Fibroblast of villous mesenchyme (primary cell): ENCODE measurements at regions not wholly inside any gene's neighbourhood (a gene's known extent, or its start where the extent isn't known, plus 50 kb on each side); places are given as distances from the start of the nearest gene placed in this dataset.

ENCODE experiments used
- DNase-seq: peaks from one replicate; pipeline ENCODE4 v3.0.0-alpha.2; 2010; ENCODE audit warnings: low read depth
- H3K4me3 ChIP-seq: 2 replicates; pipeline ENCODE4 v1.5.1; 2011; ENCODE audit warnings: low read depth, mild to moderate bottlenecking, low read length
- TF ChIP-seq, protein P1 (sequence below): IDR thresholded peaks from 2 replicates; pipeline ENCODE4 v1.5.1; 2012; ENCODE audit warnings: low read depth, mild to moderate bottlenecking, low read length; ENCODE audit not compliant: insufficient read depth

DNA sequence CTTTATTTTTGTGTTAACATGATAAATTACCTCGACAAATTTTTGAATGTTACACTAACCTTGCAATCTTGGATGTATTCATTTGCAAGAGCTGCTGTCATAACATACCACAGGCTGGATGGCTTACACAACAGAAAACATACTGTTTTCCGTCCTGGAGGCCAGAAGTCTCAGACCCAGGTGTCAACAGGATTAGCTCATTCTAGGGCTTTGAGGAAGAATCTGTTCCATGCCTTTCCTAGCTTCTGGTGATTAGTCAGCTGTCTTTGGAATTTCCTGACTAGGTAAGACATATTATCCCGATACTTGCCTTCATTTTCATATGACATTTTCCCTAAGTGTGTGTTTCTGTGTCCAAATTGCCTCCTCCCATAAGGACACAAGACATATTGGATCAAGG, 188.6 kb upstream of the CDH19 start:
- H3K4me3 ChIP-seq, result no peak overlapping the region
- peak; percentile 0 for DNase-seq
- TF ChIP-seq, protein P1, sequence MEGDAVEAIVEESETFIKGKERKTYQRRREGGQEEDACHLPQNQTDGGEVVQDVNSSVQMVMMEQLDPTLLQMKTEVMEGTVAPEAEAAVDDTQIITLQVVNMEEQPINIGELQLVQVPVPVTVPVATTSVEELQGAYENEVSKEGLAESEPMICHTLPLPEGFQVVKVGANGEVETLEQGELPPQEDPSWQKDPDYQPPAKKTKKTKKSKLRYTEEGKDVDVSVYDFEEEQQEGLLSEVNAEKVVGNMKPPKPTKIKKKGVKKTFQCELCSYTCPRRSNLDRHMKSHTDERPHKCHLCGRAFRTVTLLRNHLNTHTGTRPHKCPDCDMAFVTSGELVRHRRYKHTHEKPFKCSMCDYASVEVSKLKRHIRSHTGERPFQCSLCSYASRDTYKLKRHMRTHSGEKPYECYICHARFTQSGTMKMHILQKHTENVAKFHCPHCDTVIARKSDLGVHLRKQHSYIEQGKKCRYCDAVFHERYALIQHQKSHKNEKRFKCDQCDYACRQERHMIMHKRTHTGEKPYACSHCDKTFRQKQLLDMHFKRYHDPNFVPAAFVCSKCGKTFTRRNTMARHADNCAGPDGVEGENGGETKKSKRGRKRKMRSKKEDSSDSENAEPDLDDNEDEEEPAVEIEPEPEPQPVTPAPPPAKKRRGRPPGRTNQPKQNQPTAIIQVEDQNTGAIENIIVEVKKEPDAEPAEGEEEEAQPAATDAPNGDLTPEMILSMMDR, result no peak

DNA sequence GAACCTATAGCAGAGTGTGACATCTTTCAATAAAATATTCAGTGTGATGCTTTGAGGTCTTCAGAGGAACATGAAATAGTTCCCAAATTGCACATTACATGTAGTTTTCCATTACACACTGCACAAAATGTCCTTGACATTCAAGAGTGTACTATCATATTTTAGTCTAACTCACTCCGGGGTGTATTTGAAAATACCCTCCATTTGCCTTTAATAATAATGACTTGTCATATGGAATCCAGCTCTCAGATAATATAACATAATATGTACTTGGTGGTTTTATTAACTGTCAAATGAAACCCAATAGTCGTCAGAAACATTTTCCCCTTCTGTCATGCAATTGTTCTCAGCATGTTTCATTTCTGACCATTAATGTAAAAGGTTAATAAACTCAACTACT, 176.7 kb upstream of the CDH19 start:
- no peak for DNase-seq
- TF ChIP-seq, protein P1, result no peak
- H3K4me3 ChIP-seq, result no peak overlapping the region

DNA sequence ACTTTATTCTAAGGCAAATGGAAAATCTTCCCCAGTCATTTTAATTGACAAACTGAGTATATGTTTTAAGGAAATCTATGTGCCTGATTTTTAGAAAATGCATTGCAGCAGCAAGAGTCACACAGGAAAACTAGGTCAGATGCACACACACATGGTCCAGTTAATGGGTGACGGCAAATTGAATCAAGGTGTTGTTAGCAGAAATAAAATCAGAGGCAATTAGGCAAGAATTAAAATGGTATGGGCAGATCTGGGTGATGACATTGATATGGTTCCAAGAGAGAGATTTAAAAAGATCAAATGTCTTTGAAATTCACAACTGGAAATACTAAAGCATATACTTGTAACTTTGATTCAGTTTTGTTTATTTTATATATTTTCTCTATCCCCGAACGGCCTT, 174.2 kb upstream of the CDH19 start:
- no peak overlapping the region for H3K4me3 ChIP-seq
- TF ChIP-seq, protein P1, result no peak
- DNase-seq, result no peak

DNA sequence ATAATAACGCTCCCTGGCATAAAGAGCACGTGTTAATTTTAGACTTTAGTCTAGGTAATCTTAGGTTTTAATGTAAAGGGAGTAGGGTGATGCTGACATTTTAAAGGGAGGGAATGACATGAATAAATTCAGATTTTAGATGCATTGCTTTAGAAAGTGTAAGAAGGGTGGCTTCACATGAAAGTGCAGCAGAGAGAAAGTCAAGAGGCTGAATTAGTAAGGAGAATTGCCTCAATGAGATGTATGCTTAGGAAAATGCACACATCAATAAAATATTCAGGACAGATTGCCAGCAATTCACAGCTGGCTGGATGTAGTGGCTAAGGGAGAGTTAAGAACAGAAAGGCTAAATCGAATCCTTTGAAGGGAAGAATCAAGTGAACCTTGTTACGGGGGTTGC, 165.5 kb upstream of the CDH19 start:
- H3K4me3 ChIP-seq, result no peak overlapping the region
- TF ChIP-seq, protein P1, result no peak
- no peak for DNase-seq

DNA sequence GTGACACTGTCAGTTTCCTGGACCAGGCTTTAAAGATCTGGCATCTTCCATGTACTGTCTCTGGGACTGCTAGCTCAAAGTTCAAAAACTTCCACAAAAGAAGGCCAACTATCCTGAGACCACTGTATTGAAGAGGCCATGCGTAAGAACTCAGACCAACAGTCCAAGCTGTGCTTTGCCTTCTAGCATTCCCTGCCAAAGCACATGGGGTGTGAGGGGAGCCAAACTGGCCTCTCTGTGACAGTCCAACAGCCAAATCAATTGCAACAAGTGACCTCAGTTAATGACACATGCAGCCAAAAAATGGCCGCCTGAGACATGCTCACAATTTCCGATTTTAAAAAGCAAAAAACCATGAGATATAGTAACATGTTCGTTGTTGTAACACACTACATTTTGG, 160.3 kb upstream of the CDH19 start:
- no peak for DNase-seq
- TF ChIP-seq, protein P1, result no peak
- no peak overlapping the region for H3K4me3 ChIP-seq

DNA sequence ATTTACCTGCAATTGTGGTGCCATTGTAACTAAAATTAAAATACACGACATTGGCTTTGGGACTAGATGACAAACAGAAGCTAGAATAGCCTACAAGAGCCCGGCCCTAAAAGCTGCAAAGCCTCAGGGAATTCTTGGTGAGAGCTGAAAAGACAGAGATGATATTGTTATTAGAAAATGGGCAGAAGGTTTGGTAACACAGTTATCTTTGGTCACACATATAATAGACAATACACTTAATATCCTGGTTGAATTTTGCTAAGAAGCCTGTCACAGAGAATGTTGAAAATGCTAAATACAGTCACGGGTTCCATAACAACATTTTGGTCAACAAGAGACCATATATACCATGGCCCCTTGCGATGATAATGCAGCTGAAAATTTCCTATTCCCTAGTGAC, 157.3 kb upstream of the CDH19 start:
- no peak overlapping the region for H3K4me3 ChIP-seq
- TF ChIP-seq, protein P1, result no peak
- DNase-seq, result no peak

DNA sequence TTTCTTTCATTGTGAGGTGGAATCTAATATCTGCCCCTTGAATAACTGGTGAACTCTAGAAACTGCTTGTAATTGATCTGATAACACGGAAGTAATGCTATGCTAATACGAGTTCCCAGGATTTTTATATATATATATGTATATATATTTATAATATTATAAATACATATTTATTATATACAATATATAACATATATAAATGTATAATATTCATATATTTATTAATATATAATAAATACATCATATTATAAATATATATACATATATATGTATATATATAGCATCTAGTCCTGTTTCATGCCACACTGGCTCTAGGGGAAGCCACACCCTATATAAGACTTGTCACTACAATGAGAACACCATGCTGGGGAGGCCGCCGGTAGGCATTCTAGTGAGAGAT, 156.7 kb upstream of the CDH19 start:
- TF ChIP-seq, protein P1, result no peak
- DNase-seq, result no peak

More for the DNA sequence above, 156.7 kb upstream of the CDH19 start:
- no peak overlapping the region for H3K4me3 ChIP-seq
